ENCODE measurements at regions not wholly inside any gene's neighbourhood (a gene's known extent, or its start where the extent isn't known, plus 50 kb on each side); places are given as distances from the start of the nearest gene placed in this dataset.
"Not testable (repeated sequence)": the region's sequence is repeated elsewhere in the genome, so short reads cannot be mapped to it uniquely, and the experiment has no call there.

DNA sequence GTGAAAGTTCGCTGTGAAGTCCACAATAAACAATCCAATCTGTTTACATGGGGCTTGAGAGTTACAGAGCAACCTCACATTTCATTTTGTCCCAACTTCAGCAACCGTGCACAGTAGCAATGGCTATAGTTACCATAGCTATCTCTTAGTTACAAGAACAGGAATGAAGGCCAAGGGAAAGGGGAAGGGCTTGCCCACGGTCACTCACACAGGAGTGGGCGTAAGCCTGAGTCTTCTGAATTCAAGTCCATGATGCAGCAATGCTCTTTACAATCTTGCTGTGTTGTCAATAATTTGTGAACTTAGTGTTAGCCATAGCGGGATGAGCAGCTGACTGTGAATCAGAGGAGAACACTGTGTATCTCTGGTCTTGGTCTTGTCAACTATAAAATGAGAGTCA is 102.9 kb downstream of the ADAMTS15 start:
- DNase-seq, result no peak

GRCh38 chr11:130553306-130553705 is 104.9 kb downstream of the ADAMTS15 start:
- no peak for DNase-seq

DNA sequence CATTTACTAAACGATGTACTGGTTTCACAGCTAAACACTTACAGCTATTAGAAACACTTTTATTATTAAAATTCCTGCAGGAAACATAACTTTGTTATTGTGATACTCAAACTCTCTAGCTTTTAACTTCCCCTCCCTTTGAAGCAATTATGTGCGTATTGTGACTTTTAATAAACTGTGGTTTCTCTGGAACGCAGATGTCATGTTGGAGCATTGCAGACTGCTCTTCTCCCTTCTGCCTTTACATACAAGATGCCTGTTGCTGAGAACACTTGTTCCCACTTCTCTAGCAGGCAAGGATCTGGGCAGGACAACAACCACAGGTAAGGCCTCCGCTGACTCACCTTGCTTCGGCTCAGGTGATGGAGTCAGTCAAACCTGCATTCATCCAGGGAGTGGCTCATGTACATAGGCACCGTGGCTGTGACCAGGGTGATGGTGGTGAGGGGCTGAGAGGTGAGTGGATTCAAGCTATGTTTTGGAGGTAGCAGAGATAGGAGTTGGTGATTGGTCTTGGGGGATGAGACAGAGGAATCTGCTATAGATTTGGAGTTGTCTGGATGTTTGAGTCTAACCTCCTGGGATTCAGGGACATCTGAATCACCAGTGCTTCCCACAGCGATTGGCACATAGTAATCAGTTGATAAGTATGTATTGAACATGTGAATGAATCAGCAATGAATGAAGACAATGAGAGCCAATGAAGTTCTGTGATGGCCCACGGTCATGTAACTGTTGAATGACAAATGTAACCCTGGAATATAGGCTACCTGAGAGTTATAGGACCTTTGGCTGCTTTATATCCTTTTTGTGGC is 106.0 kb downstream of the ADAMTS15 start:
- no peak for DNase-seq

DNA sequence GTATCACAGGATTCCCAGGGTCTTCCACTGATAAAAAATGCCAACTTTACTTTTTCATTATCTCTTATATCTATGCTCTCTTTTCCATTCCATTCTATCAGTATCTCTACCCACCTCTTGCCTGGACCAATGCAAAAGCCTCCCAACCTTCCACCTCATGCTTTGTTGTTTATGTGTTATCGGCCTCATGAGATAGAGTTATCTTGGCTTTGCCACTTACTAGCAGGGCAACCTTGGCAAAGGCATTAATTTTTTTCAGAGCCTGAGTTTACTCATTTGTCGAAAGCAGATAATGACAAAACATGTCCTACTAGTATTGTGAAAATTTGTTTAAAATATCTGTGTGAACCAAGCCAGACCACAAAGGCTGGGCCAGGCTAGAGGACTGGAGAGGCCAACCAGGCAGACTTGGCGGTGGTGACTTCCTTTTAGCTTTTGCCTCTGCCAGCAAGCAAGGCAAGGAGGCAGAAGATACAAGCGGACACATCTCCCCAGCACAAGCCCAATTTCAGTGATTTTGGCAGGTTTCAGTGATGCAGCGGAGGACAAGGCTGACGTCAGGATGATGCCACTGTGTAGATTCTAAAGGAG is 106.9 kb downstream of the ADAMTS15 start:
- DNase-seq, result no peak

DNA sequence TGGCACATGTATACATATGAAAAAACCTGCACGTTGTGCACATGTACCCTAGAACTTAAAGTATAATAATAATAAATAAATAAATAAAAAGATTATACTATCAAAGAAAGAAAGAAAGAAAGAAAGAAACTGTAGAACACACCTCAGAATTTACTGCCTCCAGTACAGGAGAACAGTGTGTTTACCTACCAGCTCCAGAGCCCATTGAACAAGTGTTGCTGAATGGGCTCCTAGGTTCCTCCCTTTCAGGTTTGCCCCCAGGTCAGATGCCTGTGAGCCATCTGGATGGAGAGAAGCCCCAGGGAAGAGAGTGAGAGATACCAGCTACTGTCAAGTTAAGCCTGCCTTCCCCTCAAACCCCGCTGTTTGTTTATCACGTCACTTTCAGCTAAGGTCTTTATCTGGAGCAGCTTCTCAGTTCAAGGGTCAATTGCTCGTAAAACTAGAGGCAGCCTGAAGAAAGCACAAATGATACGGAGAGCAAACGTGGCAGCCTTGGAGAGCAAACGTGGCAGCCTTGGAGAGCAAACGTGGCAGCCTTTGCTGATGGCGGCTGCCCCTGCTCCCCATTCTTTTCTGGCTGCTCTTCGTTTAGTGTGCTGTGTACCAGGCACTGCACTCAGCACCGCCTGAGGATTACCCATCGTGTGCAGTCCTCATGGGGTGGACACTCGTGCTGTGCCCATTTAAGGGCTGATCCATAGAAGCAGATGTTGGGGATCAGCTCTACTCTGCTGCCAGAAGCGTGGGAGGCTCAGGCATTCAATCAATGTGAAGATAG is 111.7 kb downstream of the ADAMTS15 start:
- DNase-seq, result no peak

- no peak for DNase-seq
Measured at GRCh38 chr11:130560781-130561109, 112.3 kb downstream of the ADAMTS15 start.

- no peak for DNase-seq
Measured at GRCh38 chr11:130561441-130561881, 113.0 kb downstream of the ADAMTS15 start.

DNA sequence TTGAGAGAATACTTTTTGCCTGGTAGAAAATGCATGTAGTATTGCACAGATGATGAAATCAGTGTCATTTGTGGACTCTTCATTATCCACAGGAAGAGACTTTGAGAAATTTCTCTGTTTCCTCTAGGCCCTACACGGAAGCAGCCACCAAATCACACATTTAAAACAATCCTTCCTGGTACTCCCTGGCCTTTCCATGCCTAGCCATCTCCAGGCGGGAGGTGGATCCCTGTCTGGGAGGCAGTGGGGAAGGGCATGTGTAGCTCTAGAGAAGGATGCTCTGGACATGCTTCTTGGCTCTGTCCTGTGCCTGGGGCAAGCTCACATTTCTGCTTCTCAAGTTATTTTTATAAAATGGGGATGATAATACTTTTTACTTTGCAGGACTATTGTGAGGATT is 114.1 kb downstream of the ADAMTS15 start:
- no peak for DNase-seq

DNA sequence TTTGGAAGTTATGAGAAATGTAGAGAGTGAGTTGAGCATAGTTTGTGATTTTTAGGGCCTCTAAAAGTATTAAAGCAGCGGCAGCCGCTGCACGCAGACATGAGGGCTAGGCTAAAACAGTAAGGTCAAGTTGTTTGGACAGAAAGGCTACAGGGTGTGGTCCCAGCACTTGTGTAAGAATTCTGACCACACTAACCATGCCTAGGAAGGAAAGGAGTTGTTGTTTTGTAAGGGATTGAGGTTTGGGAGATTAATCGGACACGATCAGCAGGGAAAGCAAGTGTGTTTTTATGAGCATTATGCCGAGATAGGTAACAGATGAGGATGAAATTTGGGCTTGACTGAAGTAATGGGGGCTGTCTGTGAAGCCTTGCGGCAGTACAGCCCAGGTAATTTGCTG is 117.9 kb downstream of the ADAMTS15 start:
- DNase-seq, result not testable (repeated sequence)

GRCh38 chr11:130571519-130571918 is 123.1 kb downstream of the ADAMTS15 start:
- no peak for DNase-seq

DNA sequence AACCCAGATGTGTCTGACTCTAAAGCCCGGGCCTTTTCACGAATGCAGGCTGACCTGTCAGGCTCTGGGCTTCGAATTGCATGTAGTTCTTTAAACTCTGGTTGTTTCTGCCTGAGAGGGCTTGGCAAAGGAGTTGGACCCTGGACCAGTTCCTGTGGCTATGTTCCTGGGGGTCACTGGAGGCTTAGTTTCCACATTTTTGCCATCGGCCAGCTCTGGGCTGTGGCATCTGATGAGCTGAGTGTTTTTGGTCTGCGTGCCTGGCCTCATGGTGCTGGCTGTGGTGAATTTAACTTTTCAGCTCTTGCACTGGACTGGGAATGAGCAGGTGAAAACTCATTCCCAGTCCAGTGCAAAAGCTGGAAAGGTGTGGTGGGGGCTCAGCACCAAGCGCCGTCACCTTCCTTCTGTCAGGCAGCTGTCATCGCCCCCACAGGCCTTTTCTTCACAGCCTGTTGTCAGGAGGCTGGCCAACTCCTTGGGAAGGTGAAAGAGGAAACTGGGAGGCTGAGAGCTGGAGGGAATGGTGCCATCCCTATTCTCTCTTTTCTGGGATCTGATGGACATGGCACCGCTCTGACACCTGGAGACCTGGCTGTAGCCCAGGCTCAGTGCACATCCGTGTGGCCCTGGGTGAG is 123.6 kb downstream of the ADAMTS15 start:
- DNase-seq, result no peak

- DNase-seq, result no peak
Measured at GRCh38 chr11:130573767-130574166, 125.3 kb downstream of the ADAMTS15 start.

DNA sequence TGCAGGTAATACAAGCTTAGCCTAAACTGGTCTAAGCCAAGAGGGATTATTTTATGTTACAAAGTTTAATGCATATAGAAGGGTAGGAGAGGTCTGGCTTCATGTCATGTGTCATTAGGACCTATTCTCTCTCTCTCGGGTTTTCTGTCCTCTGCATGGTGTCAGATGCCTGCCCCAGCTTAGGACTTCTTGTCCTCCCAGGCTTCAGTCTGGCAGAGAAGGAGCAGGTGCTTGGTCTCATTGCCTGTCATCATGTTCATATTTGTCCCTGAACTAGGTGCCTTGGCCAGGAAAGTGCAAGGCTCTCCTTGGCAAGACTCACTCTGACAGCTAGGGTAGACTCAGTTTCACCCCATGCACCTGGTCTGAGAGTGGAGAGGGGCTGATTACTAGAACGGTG is 126.3 kb downstream of the ADAMTS15 start:
- DNase-seq, result no peak

DNA sequence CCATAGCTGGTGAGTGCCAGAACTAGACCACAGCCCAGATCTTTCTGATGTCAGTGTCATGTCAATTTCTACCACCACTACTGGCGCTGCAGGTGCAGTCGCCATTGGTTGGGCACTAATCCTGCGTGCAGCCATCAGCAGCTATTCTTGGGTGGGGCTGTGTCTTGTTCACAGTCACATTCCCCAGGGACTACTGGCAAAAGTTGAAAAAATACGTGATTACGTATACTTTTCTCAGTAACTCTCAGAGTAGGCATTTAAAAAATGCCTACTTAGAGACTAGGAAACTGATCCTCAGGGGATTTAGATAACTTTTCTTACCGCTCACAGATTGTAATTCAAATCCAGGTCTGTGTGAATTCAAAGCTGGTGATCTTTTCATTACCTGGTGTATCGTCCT is 127.7 kb downstream of the ADAMTS15 start:
- DNase-seq, result no peak

GRCh38 chr11:130578738-130579368 is 130.4 kb downstream of the ADAMTS15 start:
- DNase-seq, result no peak

GRCh38 chr11:130580372-130580771 is 131.9 kb downstream of the ADAMTS15 start:
- DNase-seq, result no peak

GRCh38 chr11:130580891-130581492 is 132.5 kb downstream of the ADAMTS15 start:
- DNase-seq, result no peak

- no peak for DNase-seq
Measured at GRCh38 chr11:130581646-130582045, 133.2 kb downstream of the ADAMTS15 start.

DNA sequence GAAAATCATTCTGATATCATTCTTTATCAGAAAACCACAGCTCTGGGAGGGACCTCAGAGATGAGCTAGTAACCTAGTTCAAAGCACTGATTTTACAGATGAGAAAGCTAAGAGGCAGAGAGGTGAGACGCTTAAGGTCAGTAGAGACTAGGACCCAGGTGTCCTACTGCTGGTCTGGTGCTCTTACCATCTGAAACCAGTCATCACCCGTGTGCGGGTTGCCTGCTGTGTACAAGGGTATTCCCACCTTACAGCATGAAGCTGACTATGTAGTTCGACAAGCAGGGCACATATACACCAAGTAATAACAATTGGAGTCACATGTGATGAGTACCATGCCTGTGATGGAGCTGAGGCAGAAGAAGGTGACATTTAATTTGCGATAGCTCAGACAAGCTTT is 133.7 kb downstream of the ADAMTS15 start:
- DNase-seq, result no peak

GRCh38 chr11:130582981-130583380 is 134.5 kb downstream of the ADAMTS15 start:
- no peak for DNase-seq

DNA sequence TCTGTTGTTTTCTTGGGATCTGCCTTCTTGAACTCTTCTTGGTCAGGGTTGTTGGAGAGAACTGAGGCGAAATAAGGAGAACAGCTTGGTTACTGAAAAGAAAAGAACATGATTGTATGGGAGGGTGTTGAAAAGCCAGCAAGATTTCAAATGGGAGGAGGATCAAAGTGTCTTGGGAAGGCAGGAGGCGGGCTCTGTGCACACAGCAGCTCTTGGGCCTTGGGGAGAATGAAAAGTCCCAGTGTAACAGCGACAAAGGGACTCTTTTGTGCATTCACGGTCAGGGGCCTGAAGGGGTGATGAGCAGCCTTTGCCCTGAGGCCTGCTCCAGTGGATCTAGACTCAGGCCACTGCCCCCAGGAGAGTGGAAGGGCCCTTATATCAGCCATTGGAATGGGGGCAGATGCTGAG is 135.4 kb downstream of the ADAMTS15 start:
- no peak for DNase-seq

DNA sequence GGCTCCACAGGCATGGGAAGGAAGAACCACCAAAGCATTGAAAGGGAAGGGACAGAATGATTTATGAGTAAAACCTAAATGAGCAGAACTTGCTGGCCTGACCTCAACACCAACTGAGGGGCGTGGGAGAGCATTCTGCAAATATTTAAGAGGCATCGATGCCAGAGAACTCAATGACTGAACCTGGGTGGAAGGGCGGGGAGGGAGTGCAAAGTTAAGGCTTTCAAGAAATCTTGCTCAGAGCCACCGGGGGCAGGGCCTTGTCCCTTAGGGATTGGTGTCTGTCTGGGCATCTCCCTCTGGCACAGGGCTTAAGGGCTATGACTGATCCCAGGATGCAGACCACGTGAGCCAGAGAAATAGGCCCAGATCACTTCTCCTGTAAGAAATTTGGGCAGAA is 137.1 kb downstream of the ADAMTS15 start:
- no peak for DNase-seq

- no peak for DNase-seq
Measured at GRCh38 chr11:130587658-130588057, 139.2 kb downstream of the ADAMTS15 start.

Data from NCI-H2171 (cell line).